ENCODE measurements at regions not wholly inside any gene's neighbourhood (a gene's known extent, or its start where the extent isn't known, plus 50 kb on each side); places are given as distances from the start of the nearest gene placed in this dataset.

DNA sequence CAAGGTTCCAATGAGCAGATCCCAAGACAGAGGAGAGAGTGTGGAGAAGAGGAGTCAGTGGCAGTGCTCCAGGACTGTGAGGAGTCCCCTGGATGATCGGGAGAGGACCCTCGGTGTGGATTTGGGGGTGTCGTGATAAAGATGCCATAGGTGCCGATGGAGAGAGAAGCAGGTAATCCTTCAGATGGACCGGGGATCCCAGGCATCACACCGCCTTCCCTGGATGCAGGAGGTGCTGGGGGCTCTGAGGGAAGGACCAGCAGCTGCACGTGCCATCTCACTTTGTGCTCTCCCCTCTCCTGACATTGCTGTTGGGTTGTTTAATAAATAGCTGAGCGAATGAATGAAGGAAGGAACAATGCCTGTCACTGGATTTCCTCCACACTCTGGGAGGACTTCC, 744.1 kb downstream of the BRD1 start:
- TF ChIP-seq CTCF (IDR thresholded peaks at IDR 0.05; ENCODE audit: low read depth, low read length, poor library complexity, severe bottlenecking) (no peak), EZH2phosphoT487 (IDR thresholded peaks at IDR 0.05; ENCODE audit: borderline replicate concordance, low read length) (no peak)
